Calu3 (cell line): ENCODE measurements at regions not wholly inside any gene's neighbourhood (a gene's known extent, or its start where the extent isn't known, plus 50 kb on each side); places are given as distances from the start of the nearest gene placed in this dataset.

ENCODE experiments used
- BruUV-seq: library from RNA; stranded (reverse); fragments of 400-500 nt; replicated peaks from 2 replicates; lab custom pipeline; 2021; lab: Mats Ljungman, UMichigan
- CTCF ChIA-PET: fragments of 300-600 bp; sonication (Branson Sonifier 250); formaldehyde crosslinking; loops from one replicate; lab custom pipeline; 2022; ENCODE audit warnings: antibody characterized with exemption; lab: Charles Lee
- DNase-seq: peaks from one replicate; pipeline ENCODE4 v3.0.0; 2022
- H3K27ac Mint-ChIP-seq: one replicate; pipeline ENCODE4 v1.8.0; 2022; ENCODE audit warnings: mixed read lengths; ENCODE audit not compliant: unreplicated experiment
- H3K27me3 Mint-ChIP-seq: one replicate; pipeline ENCODE4 v1.8.0; 2022; ENCODE audit warnings: mixed read lengths; ENCODE audit not compliant: unreplicated experiment
- H3K36me3 Mint-ChIP-seq: one replicate; pipeline ENCODE4 v1.8.0; 2022; ENCODE audit warnings: mild to moderate bottlenecking, moderate library complexity, mixed read lengths; ENCODE audit not compliant: insufficient read depth, unreplicated experiment
- H3K4me1 Mint-ChIP-seq: one replicate; pipeline ENCODE4 v1.8.0; 2022; ENCODE audit warnings: mild to moderate bottlenecking, low read depth, mixed read lengths; ENCODE audit not compliant: unreplicated experiment
- H3K4me3 Mint-ChIP-seq: one replicate; pipeline ENCODE4 v1.8.0; 2022; ENCODE audit warnings: mild to moderate bottlenecking, low read depth, moderate library complexity, mixed read lengths; ENCODE audit not compliant: unreplicated experiment
- H3K9me3 Mint-ChIP-seq: one replicate; pipeline ENCODE4 v1.8.0; 2022; ENCODE audit warnings: low read depth, mixed read lengths; ENCODE audit not compliant: unreplicated experiment
- CTCF ChIP-seq: fragments of 200-600 bp; IDR thresholded peaks from one replicate; pipeline ENCODE4 v1.8.0; 2022; ENCODE audit warnings: antibody characterized with exemption; ENCODE audit not compliant: unreplicated experiment
- intact Hi-C: fragments of 100-400 bp; cut with micrococcal nuclease; formaldehyde crosslinking; loops from one replicate; pipeline ENCODE4 v1.10.0; 2022; ENCODE audit not compliant: unreplicated experiment

- Mint-ChIP-seq H3K27ac (no peak overlapping the region), H3K4me1 (peaks cover 27% of the 10 kb centered on the region), H3K9me3 (no peaks in the 10 kb centered on the region), H3K27me3 (no peaks in the 10 kb centered on the region), H3K4me3 (no peak overlapping the region), H3K36me3 (no peaks in the 10 kb centered on the region)
- DNase-seq, result no peak
- no peak for TF ChIP-seq CTCF
- intact Hi-C loops, result loop anchor here (10.0 kb wide), 1 partner anchor 215 kb away; no protein-coding TSS in a partner anchor
- CTCF ChIA-PET, result no interaction called here
- no TSS peak for BruUV-seq
Observed at GRCh38 chr13:85509512-85509911, 289.7 kb downstream of the SLITRK6 start.

- DNase-seq, result no peak
- Mint-ChIP-seq H3K4me1 (peaks cover 27% of the 10 kb centered on the region), H3K4me3 (no peak overlapping the region), H3K9me3 (no peaks in the 10 kb centered on the region), H3K27ac (no peak overlapping the region), H3K27me3 (no peaks in the 10 kb centered on the region), H3K36me3 (no peaks in the 10 kb centered on the region)
- CTCF ChIA-PET, result no interaction called here
- BruUV-seq, result no TSS peak
- intact Hi-C loops, result loop anchor here (10.0 kb wide), 1 partner anchor 216 kb away; no protein-coding TSS in a partner anchor
- no peak for TF ChIP-seq CTCF
Observed at GRCh38 chr13:85508683-85509329, 290.4 kb downstream of the SLITRK6 start.

- H3K4me3 Mint-ChIP-seq, result no peak overlapping the region
- no peak for TF ChIP-seq CTCF
- H3K9me3 Mint-ChIP-seq, result no peaks in the 10 kb centered on the region
- no peaks in the 10 kb centered on the region for H3K27me3 Mint-ChIP-seq
- intact Hi-C loops, result loop anchor here (10.0 kb wide), 1 partner anchor 221 kb away; no protein-coding TSS in a partner anchor
- BruUV-seq, result no TSS peak
- DNase-seq, result no peak
- H3K36me3 Mint-ChIP-seq, result no peaks in the 10 kb centered on the region
- CTCF ChIA-PET, result no interaction called here
- H3K4me1 Mint-ChIP-seq, result no peaks in the 10 kb centered on the region
- no peak overlapping the region for H3K27ac Mint-ChIP-seq
Observed at GRCh38 chr13:85503797-85504196, 295.4 kb downstream of the SLITRK6 start.

GRCh38 chr13:85501616-85502015, 297.6 kb downstream of the SLITRK6 start:
- no TSS peak for BruUV-seq
- Mint-ChIP-seq H3K4me1 (no peaks in the 10 kb centered on the region), H3K27ac (no peak overlapping the region), H3K36me3 (no peaks in the 10 kb centered on the region), H3K4me3 (no peak overlapping the region), H3K27me3 (no peaks in the 10 kb centered on the region), H3K9me3 (no peaks in the 10 kb centered on the region)
- TF ChIP-seq CTCF, result no peak
- intact Hi-C loops, result loop anchor here (10.0 kb wide), 1 partner anchor 223 kb away; no protein-coding TSS in a partner anchor
- CTCF ChIA-PET, result no interaction called here
- no peak for DNase-seq
